NCI-H128 (cell line): ENCODE measurements at regions not wholly inside any gene's neighbourhood (a gene's known extent, or its start where the extent isn't known, plus 50 kb on each side); places are given as distances from the start of the nearest gene placed in this dataset.
"Not testable (repeated sequence)": the region's sequence is repeated elsewhere in the genome, so short reads cannot be mapped to it uniquely, and the experiment has no call there.

Experiments
- DNase-seq: peaks from one replicate; lab custom pipeline; 2025; ENCODE audit not compliant: unreplicated experiment; lab: John Stamatoyannopoulos, UW

DNA sequence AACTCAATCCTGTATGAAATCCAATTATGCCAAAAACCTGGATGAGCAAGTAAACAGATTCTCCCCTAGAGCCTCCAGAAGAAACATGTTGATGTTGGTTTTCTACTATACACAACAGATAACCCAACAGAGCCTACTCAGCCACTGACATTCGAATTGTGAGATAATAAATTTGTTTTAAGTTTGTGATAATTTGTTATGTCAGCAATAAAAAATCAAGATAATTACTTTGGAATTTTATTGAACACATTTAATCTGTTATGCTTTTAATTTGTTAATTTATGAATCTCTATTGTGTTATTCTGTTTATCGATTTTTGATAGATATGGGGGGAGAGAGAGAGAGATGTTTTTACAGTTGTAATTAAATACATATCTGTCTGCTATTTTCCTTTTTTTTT lies 1016.1 kb upstream of the PCDH7 start:
- no peak for DNase-seq

DNA sequence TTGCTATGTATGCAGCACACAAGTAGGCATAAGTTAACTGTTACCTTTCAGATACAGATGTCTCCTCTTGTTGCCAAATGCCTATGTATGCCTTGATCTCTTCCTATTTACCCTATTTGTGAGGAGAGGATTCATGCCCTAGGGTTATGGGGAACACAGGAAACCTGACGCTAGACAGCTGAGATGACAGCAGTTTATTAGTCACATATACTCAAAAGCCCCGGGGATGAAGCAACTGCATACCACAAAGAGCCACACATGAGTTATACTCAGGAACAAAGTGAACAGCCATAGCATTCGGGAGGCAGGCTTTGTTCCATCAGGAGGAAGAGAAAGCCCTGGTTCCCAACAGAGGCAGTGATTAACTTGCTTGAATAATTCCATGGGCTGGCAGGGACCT lies 1011.7 kb upstream of the PCDH7 start:
- DNase-seq = no peak

DNA sequence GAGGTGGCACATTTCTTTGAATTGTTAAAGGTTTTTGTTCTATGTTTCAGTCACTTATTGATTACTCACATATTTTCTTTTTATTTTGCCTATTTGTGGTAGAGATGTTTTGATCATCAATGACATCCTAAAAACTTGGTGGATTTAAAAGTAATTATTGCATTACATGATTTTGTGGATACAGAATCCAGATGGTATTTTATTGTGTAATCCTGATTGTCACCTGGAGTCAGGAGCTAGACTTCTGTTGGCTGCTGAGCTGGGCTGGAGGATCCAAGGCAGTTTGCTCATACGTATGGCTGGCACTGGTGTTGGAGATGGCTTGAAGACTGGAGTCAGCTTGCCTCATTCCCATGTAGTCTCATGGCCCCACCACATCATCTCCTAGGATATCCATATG lies 1009.6 kb upstream of the PCDH7 start:
- DNase-seq = no peak

DNA sequence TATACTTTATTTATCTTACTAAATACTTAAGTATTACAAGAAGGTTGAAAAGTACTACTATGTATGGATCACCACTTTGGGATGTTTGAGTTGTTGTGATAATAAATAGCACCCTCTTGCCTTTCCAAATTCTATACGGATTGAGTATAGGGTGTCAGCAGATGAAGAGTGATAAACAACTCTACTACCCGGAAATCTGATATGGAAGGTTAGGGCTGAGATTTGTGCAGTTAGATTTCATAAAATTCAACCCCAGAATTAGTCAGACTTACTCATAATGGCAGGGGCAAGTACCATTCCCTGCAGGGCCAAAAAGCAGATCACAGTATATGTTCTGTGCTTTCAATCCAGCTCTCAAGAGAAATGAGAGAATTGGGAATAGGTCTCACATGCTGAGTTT lies 1008.9 kb upstream of the PCDH7 start:
- no peak for DNase-seq

DNA sequence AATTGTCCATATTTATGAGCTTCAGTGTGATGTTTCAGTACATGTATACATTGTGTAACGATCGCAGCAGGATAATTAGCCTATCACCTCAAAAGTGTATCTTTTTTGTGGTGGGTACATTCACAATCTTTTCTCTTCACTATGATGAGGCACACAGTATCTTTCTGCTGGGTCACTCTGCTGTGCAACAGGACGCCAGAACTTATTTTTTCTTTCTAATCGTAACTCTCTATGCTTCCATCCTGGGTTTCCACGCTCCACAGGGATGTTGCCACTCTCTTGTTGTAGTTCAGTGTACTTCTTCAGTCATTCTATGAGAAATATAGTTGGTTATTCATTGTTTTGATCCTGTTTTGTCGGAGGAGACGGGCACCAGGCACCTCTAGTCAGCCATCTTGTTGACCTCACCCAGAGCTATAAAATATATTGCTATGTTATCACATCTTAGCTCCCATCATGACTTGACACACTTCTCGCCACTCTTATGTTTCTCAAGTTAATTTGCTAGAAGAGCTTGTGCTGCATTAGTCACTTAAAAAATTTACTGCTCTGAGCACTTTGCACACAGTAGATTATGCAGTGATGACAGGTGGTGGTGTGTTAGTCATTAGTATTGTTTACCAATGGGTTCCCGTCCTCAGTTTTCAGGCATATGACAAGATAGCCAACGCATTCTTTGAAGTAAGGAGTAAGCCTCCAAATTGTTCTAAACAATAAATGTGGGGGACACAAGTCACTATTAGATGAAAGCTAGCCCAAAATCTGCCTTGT lies 1002.7 kb upstream of the PCDH7 start:
- no peak for DNase-seq

DNA sequence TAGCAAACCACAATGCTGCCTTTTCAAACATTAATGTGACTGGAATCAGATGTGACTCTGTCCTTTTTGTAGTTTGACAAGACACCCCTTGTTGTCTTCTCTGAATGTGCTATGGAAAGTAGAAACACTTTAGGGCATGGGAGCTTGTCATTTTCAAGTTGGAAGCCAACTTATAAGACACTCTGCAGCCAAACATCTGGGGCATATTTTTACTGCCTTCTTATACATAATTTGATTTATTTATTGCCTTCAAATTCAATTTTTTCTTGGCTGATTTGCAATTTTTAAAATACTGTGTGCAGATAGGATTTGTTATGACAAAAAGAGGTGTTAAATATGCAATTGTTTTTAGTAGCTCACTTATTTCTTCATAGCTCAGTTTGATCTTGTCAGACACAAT lies 1002.0 kb upstream of the PCDH7 start:
- DNase-seq = no peak

DNA sequence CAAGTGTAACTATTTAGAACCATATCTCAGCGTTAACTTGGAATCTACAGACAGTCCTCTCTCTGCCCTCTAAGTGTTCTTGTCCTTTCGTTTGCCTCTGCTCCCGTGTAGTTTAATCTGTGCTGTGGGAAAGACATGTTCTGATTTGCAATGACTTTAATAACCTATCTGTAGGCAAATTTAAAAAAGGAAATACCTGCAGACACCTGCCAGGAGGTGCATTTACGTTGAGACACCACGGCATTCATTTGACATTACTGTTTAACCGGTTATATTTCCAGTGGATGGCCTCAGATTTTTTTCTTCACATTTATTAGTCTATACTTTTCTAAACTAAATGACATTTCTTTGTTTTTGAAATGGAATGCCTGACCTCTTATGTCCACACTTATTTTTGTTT lies 997.9 kb upstream of the PCDH7 start:
- no peak for DNase-seq

DNA sequence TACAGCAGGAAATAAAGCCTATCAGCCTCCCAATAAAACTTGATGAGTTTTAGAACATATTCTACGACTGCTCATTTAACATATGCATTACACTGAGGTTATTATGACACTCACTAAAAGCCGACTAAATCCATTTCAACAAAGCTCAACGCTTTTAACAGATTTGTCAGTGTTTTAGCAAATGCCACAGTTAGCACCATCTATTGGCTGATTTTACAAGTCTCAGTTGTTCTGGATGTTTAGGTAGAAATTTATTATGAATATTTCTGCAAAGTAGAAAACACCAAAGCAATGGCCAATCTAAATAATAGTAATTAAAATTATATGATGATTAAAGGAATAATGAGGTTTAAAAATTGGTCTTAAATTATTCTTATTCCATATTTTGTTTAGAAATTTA lies 993.2 kb upstream of the PCDH7 start:
- no peak for DNase-seq

DNA sequence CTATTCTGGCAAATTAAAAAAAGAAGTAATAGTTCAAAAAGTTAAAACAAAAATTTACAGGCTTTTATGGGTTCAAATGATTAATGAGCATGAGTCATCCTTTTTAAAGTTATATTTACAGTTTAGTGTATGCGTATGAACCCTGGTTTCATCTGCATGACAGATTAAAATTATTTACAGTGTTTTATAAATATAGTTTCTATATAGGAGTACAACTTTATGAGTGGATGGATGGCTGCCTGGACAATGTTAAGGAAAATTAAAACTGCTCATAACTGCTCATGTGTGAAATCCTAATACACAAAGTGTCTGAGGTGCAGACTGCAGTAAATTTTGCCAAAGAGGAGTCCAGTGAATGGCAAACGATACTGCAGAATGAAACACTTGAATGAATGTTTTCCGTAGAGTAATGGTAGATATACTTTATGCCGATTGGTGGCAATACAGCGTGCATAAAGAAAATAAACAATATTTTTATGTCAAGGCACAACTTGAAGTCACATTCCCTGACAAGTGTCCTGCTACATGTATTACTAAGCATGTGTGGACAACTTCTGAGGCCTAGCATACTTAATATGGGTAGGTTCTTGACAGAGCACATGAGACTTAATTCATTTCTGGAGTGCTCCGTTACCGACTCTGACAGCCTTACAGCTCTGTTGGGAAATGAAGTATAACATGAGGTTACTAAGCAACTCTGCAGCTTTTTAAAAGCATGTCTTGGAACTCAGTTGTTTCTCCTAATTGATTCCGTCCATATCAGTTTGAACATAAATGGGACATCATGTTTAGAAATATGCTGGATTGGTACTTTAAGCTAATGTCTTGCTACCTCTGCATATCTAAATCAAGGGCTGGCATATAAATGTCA lies 985.6 kb upstream of the PCDH7 start:
- DNase-seq = no peak

DNA sequence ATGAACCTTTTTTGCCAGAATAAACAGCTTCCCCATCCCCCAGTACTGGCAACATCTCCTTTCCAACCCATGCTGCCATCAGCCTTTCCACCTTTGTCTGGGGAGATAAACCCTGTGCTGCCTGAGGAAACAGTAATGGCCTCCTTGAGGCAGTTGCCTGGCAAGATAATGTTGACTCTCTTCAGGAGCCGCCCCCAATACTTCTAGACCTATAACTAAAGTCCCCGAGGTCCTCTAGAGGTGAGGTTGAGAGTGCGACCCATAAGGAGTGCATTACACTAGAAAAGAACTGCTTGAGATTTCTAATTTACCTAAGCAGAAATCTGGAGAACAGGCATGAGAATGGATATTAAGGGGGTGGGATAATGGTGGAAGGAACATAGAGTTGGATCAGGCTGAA lies 963.2 kb upstream of the PCDH7 start:
- DNase-seq = no peak

DNA sequence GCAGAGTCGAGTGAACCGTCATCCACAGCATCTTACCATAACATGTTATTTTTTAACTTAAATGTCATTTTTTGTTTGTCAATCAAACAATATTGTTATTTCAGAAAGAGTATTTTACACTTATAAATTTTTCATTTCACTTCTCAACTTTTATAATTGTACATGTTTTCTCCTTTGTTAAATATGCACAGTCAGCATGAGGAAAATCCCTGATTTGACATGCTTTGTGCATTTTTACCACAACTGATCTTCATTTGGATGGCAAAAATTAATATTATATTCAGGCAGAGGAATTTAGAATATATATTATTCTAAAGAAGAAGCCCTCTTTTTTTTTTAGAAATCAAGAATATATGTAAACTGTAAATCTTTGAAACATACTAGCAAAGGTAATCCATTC lies 958.0 kb upstream of the PCDH7 start:
- no peak for DNase-seq

DNA sequence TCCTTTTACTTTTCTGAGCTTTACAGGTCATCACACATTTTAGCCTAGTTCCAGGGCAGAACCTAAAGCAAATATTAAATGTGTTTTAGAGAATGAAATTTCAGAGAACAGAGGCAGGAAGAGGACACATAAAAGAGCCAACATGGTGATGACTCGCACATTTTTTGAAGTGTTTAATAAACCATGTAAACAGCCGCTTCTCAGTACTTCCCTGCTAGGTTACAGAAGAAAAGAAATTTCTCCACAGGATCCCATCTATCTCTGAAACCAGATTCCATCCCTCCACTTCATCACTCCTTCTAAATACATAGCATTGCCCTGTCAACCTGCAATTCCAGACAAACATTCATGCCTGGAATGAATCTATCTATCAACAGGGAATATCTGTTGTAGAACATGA lies 949.5 kb upstream of the PCDH7 start:
- DNase-seq = no peak

DNA sequence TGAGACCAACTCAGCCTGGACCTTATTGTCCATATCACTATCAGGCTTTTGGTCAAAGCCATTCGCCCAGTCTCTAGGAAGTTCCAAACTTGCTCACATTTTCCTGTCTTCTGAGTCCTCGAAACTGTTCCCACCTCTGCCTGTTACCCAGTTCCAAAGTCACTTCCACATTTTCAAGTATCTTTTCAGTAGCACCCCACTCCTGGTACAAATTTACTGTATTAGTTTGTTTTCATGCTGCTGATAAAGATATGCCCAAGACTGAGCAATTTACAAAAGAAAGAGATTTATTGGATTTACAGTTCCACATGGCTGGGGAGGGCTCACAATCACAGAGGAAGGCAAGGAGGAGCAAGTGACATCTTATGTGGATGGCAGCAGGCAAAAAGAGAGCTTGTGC lies 932.0 kb upstream of the PCDH7 start:
- not testable (repeated sequence) for DNase-seq

DNA sequence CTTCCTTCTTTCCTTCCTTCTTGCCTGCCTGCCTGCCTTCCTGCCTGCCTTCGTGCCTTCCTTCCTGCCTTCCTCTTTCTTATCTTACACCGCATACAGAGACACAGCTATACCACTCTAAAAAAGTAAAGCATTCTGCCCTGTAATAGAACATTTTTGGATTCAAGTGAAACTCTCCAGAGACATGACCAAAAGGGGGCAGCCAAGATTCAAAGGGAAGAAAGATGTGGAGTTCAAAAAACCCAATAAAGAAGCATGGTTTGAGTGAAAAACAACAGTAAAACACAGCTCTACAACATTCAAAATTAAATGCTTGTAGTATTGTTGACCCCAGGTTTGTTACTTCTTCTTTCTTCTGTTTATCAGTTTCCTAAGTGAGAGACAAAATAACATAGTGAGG lies 914.9 kb upstream of the PCDH7 start:
- DNase-seq = no peak

DNA sequence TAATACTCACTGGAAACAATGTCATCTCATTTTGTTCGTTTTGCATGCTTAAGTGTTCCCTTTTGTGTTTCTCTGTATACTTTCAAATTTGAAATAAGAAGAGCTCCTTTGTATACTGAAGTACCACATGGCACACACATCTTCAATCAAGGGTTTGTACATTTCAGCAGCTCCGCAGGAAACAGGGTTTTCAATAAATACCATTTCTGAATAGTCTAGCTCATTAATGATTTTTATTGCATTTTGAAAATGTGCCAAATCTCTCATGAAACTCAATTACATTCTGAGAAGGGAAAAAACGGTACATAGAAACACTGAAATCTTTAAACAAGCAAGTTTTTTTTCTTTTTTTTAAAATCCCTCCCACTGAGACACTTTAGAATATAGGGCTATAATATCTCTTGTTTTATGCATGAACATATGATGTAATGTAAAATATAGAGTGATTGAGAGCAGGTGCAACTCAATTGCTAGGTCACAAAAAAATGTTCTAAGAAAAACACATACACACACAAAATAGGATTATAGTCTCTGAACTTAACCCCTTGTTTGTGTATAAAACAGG lies 914.2 kb upstream of the PCDH7 start:
- DNase-seq = peak; percentile 19

DNA sequence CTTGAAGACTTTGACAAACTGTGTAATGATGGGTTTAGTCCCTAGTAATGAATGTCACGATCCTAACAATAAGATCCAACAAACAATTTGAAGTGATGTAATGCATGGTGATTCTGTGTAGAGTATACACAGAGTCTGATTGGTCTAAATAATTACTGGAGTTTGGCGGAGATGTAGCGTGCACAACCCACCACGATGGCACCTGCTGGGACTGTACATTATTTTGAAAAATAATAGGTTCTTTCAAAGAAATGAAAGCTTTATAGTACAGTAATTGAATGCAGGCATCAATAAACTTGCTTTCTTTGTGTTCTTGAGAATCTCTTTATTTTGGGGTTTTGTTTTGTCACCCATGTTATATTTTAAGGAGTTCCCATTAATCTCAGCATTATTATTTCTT lies 902.2 kb upstream of the PCDH7 start:
- no peak for DNase-seq

DNA sequence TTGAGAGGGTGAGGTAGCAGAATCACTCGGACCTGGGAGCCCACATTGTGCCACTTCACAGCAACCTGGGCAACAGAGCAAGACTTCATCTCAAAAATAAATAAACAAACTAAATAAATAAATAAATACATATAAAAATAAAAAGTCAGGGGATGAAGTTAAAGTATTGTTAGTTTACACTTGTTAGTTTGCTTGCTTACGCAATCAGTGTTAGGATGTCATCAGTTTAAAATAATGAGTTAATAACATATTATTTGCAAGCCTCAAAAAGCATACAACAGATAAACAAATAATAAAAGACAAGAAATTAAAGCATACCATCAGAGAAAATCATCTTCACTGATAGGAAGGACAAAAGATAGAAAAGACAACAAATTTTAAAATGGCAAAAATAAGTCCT lies 891.1 kb upstream of the PCDH7 start:
- no peak for DNase-seq

DNA sequence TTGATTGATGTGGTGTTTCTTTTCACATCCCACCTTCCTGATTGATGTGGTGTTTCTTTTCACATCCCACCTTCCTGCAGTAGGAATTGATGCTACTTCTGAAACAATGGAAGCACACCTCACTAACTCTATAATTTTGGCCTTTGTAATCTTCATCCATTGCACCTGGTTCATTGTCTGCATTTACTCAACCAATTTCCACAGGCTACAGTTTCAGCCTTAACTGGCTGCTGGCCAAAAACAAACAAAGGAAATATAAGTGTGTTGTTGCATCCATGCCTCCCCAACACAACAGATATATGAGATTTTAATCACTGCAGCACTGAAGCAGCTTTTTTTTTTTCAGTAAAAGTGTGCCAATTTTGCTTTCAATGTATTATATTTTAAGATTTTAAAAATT lies 867.6 kb upstream of the PCDH7 start:
- DNase-seq = peak; percentile 45

DNA sequence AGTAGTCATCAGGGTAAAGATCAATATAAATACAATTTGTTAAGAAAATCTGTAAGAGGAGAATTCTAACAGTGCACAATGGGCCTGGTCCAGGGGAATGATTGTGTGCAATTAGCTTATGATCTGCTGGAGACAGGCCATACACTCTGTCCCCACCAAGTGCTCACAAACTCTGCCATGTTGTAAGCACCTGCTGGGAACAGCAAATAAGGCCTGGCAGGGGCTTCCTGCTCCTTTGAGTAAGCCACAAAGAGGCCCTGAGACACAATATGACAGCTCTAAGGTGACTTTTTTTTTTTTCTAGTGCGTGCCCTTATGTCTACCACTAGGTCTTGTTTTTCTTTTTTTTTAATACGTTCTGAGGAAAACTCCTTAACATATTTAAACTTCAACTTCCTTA lies 866.3 kb upstream of the PCDH7 start:
- DNase-seq = peak; percentile 1

DNA sequence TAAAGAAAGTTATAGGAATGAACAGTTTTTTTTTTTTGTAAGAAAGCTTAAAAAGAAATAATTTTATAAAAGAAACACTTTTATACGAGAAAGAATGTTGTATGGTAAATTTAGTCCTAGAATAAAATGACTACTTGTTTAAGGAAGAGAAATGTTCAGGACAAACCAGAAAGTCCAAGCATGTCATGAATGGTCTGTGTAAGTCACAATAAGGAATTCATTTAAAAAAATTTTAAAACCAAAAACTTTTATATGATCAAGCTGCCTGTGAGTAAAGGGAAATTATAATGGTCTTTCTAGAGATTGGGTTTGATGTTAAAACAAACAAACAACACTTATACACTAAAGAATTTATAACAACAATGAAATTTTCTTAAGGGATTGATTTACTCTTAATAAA lies 858.9 kb upstream of the PCDH7 start:
- no peak for DNase-seq

DNA sequence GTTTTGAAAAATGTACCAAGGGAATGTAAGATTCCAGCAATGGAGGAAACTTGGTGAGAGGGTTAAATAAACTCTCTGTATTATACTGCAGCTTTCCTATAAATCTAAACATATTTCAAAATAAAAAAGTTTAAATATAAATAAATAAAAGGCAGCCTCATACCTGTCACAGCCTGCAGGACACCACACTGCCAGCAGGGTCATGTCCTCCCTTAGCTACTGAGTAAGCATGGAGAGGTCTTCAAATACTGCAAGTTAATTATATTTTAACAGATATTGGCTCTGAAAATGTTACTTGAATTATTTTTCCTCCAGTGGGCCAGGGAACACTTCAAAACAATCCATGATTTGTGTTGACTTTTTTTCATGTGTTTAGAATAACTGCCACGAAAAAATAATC lies 852.8 kb upstream of the PCDH7 start:
- no peak for DNase-seq

DNA sequence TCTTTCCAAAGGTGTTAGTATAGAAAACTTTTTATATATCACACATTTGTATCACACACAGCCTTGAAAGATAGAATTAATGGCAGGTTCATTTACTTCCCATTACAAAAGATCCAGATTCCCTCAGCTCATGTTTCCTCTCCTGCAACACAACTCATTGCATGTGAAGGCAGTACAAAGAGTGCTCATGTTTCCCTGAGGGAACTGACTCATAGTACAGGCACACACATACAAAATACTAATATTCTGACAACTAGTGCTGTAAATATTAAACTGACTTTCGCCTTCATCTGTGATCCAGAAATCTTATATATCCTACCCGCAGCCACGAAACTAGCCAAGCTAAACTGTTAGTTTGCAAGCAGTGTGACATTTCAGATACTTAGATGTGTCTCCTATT lies 819.8 kb upstream of the PCDH7 start:
- DNase-seq = no peak
